Body of pancreas (tissue), 4 donors: ENCODE measurements at regions not wholly inside any gene's neighbourhood (a gene's known extent, or its start where the extent isn't known, plus 50 kb on each side); places are given as distances from the start of the nearest gene placed in this dataset.
A peak's percentile ranks its signal among the peaks of the same experiment; 100 is the strongest.

Experiments used
- ATAC-seq: fragments of 150-250 bp; one replicate; pipeline ENCODE4 v1.9.1; 2016
- DNase-seq, 4 donors: peaks; one replicate each; pipeline ENCODE4 v3.0.0-alpha.2; 2019
- H3K27ac ChIP-seq, 4 donors: fragments of 200-600 bp; sonication (generic); 1 replicate in 3 of 4; 2 replicates in 1 of 4; pipeline versions ENCODE4 v1.5.1 to v1.6.1; 2016 to 2019; ENCODE audit warnings: mild to moderate bottlenecking in 1 of 4, mixed read lengths in 1 of 4, moderate library complexity in 1 of 4
- H3K27me3 ChIP-seq, 2 donors: fragments of 200-600 bp; sonication (generic); one replicate each; pipeline ENCODE4 v1.6.0; 2016; ENCODE audit warnings: mild to moderate bottlenecking in 1 of 2
- H3K36me3 ChIP-seq, 2 donors: fragments of 200-600 bp; sonication (generic); replicated peaks in 1 of 2; 2 replicates each; pipeline ENCODE4 v1.5.1; 2016; ENCODE audit warnings: low read depth in 2 of 2; ENCODE audit not compliant: insufficient read depth in 1 of 2
- H3K4me1 ChIP-seq: fragments of 200-600 bp; sonication (generic); one replicate; pipeline ENCODE4 v1.6.0; 2016
- H3K4me3 ChIP-seq, 2 donors: fragments of 200-600 bp; sonication (generic); 1 replicate in 1 of 2; 2 replicates in 1 of 2; pipeline ENCODE4 v1.5.1; 2016 to 2019
- H3K9me3 ChIP-seq, 3 donors: fragments of 200-600 bp; sonication (generic); 1 replicate in 2 of 3; 2 replicates in 1 of 3; pipeline ENCODE4 v1.5.1; 2016
- POLR2A ChIP-seq, 3 donors: fragments of 450-650 bp; IDR thresholded peaks; one replicate each; pipeline ENCODE4 v1.6.1; 2016; ENCODE audit warnings: antibody characterized with exemption in 3 of 3, mild to moderate bottlenecking in 2 of 3
- WGBS, 2 donors: methylation state at CpG; one replicate each; pipeline ENCODE4 v1.1.5; 2017; 5-methylcytosine and 5-hydroxymethylcytosine counted together
- intact Hi-C: fragments of 100-400 bp; cut with DNase I; formaldehyde crosslinking; loops from one replicate; pipeline ENCODE4 v1.15.1; 2023
- TF ChIP-seq, protein P1 (sequence below), 7 experiments: fragments of 450-650 bp in 4 of 7; fragments of 200-600 bp in 3 of 7; sonication (generic) in 3 of 7; IDR thresholded peaks; one replicate each; pipeline ENCODE4 v1.5.1; 2016 to 2019; ENCODE audit warnings: antibody characterized with exemption in 7 of 7

DNA sequence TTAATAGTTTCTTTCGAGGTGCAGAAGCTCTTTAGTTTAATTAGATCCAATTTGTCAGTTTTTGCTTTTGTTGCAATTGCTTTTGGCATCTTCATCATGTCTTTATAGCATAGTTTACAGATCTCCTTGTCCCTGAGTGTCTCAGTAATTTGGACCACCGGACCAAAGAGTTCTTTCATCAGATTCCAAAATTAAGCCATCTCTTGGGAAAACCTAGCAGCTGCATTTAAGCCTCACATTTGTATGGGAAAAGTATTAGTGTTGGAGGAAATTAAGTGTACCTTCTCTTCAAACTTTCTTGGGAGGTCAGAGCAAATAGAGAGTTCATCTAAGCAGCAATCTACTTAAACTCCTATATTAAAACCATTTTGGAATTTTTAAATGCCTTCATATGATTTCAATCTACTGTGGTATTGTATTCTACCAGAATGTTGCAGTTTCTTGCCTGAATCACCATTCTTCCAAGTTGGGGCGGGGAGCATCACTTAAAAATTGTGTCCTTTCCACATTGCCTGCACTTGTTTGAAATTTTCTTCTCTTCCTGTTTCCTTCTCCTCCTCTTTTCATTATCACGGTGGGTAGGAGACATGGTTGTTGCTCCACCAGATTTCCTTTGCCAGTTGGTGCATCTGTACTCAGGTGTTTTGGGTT, 97.3 kb upstream of the DAB2 start:
- Histone ChIP-seq H3K36me3 (no peaks in the 10 kb centered on the region), H3K4me3 (no peak overlapping the region), H3K27me3 (no peaks in the 10 kb centered on the region), H3K27ac (no peak overlapping the region), H3K9me3 (no peaks in the 10 kb centered on the region), H3K4me1 (peaks cover 7% of the 10 kb centered on the region)
- 64 to 66% methylated on average over 4 of the region's 4 CpGs for WGBS, 2 donors
- no peak for ATAC-seq
- DNase-seq, result no peak
- intact Hi-C loops, result no loop called here
- TF ChIP-seq POLR2A (IDR thresholded peaks at IDR 0.05), result no peak
- TF ChIP-seq, protein P1, sequence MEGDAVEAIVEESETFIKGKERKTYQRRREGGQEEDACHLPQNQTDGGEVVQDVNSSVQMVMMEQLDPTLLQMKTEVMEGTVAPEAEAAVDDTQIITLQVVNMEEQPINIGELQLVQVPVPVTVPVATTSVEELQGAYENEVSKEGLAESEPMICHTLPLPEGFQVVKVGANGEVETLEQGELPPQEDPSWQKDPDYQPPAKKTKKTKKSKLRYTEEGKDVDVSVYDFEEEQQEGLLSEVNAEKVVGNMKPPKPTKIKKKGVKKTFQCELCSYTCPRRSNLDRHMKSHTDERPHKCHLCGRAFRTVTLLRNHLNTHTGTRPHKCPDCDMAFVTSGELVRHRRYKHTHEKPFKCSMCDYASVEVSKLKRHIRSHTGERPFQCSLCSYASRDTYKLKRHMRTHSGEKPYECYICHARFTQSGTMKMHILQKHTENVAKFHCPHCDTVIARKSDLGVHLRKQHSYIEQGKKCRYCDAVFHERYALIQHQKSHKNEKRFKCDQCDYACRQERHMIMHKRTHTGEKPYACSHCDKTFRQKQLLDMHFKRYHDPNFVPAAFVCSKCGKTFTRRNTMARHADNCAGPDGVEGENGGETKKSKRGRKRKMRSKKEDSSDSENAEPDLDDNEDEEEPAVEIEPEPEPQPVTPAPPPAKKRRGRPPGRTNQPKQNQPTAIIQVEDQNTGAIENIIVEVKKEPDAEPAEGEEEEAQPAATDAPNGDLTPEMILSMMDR (IDR thresholded peaks at IDR 0.05), result no peak

DNA sequence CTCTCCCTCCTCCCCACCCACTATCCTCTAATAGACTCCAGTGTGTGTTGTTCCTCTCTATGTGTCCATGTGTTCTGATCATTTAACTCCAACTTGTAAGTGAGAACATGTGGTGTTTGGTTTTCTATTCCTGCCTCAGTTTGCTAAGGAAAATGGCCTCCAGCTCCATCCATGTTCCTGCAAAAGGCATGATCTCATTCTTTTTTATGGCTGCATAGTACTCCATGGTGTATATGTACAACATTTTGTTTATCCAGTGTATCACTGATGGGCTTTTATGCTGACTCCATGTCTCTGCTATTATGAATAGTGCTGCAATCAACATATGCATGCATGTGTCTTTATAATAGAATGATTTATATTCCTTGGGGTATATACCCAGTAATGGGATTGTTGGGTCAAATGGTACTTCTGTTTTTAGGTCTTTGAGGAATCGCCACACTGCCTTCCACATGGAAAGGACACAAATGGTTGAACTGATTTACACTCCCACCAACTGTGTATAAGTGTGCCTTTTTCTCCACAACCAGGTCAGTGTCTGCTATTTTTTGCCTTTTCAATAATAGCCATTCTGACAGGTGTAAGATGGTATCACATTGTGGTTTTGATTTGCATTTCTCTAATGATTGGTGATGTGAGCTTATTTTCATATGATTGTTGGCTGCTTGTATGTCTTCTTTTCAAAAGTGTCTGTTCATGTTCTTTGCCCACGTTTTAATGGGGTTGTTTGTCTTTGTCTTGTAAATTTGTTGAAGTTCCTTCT, 96.5 kb upstream of the DAB2 start:
- ATAC-seq (no peak), DNase-seq (no peak)
- WGBS, 2 donors, result 59 to 60% methylated on average over 2 of the region's 2 CpGs
- Histone ChIP-seq H3K27me3 (no peaks in the 10 kb centered on the region), H3K36me3 (no peaks in the 10 kb centered on the region), H3K4me1 (peaks cover 7% of the 10 kb centered on the region), H3K9me3 (no peaks in the 10 kb centered on the region), H3K27ac (no peak overlapping the region), H3K4me3 (no peak overlapping the region)
- intact Hi-C loops, result no loop called here
- TF ChIP-seq, protein P1 (IDR thresholded peaks at IDR 0.05), result no peak

DNA sequence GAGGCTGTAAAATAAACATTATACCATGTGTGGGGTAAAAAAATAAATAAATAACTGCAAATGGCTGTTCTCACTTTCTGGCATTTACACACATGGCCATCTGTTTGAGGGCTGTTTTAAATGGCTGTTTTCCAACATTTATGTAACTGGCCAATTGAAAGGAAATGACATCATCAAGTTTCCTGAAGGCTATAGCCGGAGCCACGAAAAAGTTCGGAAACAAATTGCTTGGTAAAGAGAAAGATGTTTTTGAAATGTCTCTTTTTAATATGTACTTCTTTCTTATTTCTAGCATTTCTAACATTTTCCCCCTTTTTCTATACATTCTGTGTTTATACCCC, 95.4 kb upstream of the DAB2 start:
- Histone ChIP-seq H3K9me3 (no peaks in the 10 kb centered on the region), H3K4me3 (no peak overlapping the region), H3K27ac (peak overlapping the region in 1 of 4 donors; percentile 8), H3K4me1 (peaks cover 7% of the 10 kb centered on the region), H3K36me3 (no peaks in the 10 kb centered on the region), H3K27me3 (no peaks in the 10 kb centered on the region)
- ATAC-seq, result no peak
- TF ChIP-seq, protein P1 (IDR thresholded peaks at IDR 0.05), result no peak
- intact Hi-C loops, result no loop called here
- no peak for DNase-seq
- WGBS, 2 donors, result 59 to 72% methylated on average over 3 of the region's 3 CpGs

DNA sequence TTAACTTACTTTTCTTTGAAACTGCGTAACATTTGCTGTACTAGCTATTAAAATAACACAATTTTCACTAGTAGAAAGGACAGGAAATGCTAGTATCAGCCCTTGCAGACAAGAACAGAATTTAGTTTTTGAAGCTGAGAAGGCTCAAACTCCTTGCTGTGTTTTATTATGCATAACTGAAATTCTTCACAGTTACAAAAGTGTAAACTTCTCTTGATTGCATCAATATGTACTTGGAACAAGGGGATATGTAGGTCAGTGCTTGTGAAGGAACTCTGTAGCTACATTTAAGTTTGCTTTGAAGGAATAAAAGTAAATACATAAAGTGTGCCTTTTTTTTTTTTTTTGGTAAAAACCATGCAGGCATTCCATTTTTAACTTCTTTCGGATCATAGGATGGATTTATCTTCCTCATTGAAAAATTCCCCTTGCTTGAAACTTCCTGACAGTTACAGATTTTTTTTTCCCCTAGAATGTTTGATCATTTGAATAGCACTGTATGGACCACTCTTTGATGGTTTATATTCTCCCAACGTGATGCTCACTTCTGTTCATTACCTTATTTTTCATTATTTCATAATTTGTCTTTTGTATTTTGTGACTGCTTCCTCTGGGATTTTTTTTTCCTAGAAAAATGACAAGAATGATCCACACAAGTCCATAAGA, 94.9 kb upstream of the DAB2 start:
- no peak for ATAC-seq

More for the DNA sequence above, 94.9 kb upstream of the DAB2 start:
- no peaks in the 10 kb centered on the region for H3K36me3 ChIP-seq
- H3K4me3 ChIP-seq, result no peak overlapping the region
- intact Hi-C loops, result no loop called here
- H3K4me1 ChIP-seq, result peaks cover 7% of the 10 kb centered on the region
- peak overlapping the region in 1 of 4 donors; percentile 8 for H3K27ac ChIP-seq
- H3K27me3 ChIP-seq, result no peaks in the 10 kb centered on the region
- no peak for DNase-seq
- H3K9me3 ChIP-seq, result no peaks in the 10 kb centered on the region
- 57 to 66% methylated on average over 3 of the region's 3 CpGs for WGBS, 2 donors
- TF ChIP-seq POLR2A (IDR thresholded peaks at IDR 0.05), result no peak
- TF ChIP-seq, protein P1 (IDR thresholded peaks at IDR 0.05), result no peak
